OCI-LY3 (cell line): ENCODE measurements at regions not wholly inside any gene's neighbourhood (a gene's known extent, or its start where the extent isn't known, plus 50 kb on each side); places are given as distances from the start of the nearest gene placed in this dataset.

Experiments used
- EZH2phosphoT487 ChIP-seq: fragments of 200-600 bp; shearing (Covaris generic); IDR thresholded peaks from 2 replicates; pipeline ENCODE4 v1.6.1; 2018; ENCODE audit warnings: antibody characterized with exemption, mixed run types, low read depth
- TF ChIP-seq, protein P1 (sequence below): fragments of 200-600, 300-600 bp; sonication (generic); IDR thresholded peaks from 2 replicates; pipeline ENCODE4 v1.5.1; 2014; ENCODE audit warnings: antibody characterized with exemption, low read length, low read depth

DNA sequence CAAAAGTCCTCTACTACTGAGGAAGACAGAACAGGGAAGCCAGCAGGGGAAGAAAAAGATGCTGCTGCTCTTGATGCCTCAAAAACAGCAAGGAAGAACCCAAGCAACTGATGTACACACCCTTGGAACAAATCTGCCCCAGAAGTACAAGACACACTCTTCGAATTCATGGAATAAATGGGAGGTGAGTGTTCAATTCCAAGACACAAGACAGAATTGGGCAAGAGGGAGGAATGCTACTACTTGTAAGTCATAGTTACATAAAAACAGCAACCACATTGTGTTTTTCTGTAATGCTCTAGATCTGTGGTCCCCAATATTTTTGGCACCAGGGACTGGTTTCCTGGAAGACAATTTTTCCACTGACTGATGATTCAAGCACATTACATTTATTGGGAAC is 58.0 kb upstream of the H2AZ1 start:
- TF ChIP-seq, protein P1, sequence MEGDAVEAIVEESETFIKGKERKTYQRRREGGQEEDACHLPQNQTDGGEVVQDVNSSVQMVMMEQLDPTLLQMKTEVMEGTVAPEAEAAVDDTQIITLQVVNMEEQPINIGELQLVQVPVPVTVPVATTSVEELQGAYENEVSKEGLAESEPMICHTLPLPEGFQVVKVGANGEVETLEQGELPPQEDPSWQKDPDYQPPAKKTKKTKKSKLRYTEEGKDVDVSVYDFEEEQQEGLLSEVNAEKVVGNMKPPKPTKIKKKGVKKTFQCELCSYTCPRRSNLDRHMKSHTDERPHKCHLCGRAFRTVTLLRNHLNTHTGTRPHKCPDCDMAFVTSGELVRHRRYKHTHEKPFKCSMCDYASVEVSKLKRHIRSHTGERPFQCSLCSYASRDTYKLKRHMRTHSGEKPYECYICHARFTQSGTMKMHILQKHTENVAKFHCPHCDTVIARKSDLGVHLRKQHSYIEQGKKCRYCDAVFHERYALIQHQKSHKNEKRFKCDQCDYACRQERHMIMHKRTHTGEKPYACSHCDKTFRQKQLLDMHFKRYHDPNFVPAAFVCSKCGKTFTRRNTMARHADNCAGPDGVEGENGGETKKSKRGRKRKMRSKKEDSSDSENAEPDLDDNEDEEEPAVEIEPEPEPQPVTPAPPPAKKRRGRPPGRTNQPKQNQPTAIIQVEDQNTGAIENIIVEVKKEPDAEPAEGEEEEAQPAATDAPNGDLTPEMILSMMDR, result no peak
- no peak for TF ChIP-seq EZH2phosphoT487
